NCI-H146 (cell line): ENCODE measurements at regions not wholly inside any gene's neighbourhood (a gene's known extent, or its start where the extent isn't known, plus 50 kb on each side); places are given as distances from the start of the nearest gene placed in this dataset.
"Not testable (repeated sequence)": the region's sequence is repeated elsewhere in the genome, so short reads cannot be mapped to it uniquely, and the experiment has no call there.

Experiments
- DNase-seq: peaks from one replicate; lab custom pipeline; 2025; lab: John Stamatoyannopoulos, UW

GRCh38 chr17:54494721-54495715 lies 405.6 kb upstream of the TOM1L1 start:
- DNase-seq: no peak

GRCh38 chr17:54505404-54505803 lies 395.2 kb upstream of the TOM1L1 start:
- no peak for DNase-seq

- DNase-seq: no peak
Observed at GRCh38 chr17:54518706-54519105, 381.9 kb upstream of the TOM1L1 start.

- DNase-seq: no peak
Observed at GRCh38 chr17:54521137-54521536, 379.5 kb upstream of the TOM1L1 start.

DNA sequence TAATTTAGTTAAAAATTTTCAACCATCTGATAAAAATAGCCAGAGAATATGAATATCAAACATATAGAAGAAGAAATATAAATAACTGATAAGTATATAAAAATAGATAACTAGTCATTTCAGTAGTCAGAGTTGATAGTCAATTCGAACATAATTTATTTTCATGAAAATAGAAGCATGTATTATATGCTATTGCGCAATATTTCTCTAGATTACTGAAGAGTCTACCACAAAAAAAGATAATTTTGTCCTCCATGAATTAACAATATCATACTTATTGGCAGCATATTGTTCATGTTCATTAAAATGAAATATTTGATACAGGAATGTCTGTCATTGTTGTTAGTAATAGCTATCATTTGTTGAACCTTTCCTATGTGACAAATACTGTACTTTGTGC lies 376.2 kb upstream of the TOM1L1 start:
- DNase-seq: no peak

- no peak for DNase-seq
Observed at GRCh38 chr17:54527941-54528340, 372.7 kb upstream of the TOM1L1 start.

DNA sequence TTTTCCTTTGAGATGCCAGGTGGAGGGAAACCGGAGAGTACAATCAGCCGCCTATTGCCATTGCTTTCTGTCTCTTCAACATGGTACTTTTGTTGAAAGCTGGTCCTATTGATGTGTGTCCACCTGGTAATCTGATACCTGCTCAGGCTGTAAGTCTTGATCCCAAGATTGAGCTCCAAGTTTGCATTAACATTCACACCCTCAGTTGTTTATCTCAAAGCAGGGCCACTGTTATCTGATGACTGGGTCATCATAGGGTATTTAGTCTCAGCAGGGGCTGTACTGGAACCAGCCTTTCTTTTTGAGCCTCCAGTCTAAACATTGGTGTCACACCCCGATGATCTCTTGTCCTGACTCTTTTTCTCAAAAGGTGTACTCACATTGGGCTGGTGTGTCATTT lies 370.3 kb upstream of the TOM1L1 start:
- no peak for DNase-seq

- DNase-seq: no peak
Observed at GRCh38 chr17:54536306-54536705, 364.3 kb upstream of the TOM1L1 start.

- DNase-seq: no peak
Observed at GRCh38 chr17:54537656-54538055, 363.0 kb upstream of the TOM1L1 start.

DNA sequence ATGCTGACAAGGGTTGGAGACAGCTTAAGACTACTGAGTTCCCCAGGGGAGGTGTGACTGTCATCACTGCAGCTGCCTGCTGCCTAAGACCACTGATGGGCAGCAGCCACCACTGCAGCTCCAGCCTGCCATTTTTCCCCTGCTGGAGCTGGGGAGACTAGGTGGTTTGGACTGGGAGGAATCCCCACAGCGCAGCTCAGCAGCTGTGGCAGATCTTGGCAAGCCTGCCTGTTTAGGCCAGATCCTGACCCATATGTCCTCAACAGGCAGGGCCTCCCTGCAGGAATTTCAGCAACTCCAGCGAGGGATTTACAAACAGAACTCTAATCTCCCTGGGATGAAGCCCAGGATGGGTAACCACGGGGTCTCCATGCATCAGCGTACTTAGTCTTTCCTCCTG lies 356.4 kb upstream of the TOM1L1 start:
- DNase-seq: no peak

DNA sequence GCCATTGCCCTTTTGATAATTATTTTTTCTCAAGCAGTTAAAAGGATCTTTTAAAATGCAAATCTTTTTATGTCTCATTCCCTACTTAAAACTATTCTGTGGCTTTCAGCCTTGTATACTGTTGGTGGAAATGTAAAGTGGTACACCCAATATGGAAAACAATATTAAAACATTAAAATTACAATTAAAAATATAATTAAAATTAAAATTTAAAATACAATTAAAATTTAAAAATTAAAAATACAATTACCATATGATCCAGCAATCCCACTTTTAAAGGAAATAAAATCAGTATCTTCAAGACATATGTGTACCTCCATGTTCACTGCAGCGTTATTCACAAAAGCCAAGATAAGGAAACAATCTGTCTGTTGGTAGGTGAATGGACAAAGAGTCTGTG lies 340.8 kb upstream of the TOM1L1 start:
- no peak for DNase-seq

- DNase-seq: no peak
Observed at GRCh38 chr17:54608634-54609155, 292.0 kb upstream of the TOM1L1 start.

GRCh38 chr17:54620399-54620978 lies 280.2 kb upstream of the TOM1L1 start:
- no peak for DNase-seq

DNA sequence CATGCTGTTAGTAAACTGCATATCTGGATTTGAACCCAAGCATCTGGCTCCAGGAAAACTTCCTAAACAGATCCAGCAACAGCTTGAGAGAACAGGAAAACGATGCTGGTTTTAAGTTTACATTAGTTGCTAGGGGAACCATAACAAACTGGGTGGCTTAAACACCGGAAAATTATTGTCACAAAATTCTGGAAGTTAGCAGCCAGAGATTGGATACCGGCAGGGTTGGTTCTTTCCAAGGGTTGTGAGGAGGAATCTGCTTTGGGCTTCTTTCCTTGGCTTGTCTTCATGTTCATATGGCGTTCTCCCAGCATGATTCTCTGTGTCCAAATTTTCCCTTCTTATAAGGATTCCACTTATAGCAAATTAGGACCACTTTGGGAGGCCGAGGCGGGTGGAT lies 276.9 kb upstream of the TOM1L1 start:
- DNase-seq: no peak

DNA sequence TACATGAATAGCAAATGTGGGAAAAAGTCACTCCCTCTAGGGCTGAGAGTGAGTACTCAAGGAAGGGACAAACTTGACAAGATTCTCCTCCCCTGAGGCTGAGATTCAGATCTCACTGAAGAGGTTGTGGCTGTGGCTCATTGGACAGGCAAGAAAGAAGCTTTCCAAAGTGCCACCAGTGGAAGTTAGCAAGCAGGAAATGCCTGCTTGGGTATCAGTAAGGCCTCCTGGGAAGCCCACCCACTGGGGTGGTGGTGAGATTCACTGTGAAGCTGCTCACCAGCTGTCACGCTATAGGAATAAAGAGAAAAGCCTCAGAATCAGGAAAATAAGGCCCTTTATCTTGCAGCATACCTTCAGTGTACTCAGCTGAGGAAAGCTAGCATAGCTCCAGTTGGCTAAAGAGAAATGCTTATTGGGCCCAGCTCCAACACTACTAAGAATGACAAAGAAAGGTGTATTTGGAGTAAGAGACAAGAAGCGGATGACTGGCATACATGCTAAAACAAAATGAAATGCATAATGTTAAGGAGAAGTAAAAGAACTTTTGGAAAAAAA lies 274.4 kb upstream of the TOM1L1 start:
- no peak for DNase-seq

DNA sequence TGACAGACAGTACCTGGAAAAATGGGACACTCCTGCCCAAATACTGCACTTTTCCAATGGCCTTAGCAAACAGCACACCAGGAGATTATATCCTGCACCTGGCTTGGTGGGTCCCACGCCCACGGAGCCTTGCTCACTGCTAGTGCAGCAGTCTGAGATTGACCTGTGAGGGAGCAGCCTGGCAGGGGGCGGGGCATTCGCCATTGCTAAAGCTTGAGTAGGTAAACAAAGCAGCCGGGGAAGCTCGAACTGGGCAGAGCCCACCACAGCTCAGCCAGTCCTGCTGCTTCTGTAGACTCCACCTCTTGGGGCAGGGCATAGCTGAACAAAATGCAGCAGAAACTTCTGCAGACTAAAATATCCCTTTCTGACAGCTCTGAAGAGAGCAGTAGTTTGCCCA lies 261.2 kb upstream of the TOM1L1 start:
- DNase-seq: not testable (repeated sequence)

DNA sequence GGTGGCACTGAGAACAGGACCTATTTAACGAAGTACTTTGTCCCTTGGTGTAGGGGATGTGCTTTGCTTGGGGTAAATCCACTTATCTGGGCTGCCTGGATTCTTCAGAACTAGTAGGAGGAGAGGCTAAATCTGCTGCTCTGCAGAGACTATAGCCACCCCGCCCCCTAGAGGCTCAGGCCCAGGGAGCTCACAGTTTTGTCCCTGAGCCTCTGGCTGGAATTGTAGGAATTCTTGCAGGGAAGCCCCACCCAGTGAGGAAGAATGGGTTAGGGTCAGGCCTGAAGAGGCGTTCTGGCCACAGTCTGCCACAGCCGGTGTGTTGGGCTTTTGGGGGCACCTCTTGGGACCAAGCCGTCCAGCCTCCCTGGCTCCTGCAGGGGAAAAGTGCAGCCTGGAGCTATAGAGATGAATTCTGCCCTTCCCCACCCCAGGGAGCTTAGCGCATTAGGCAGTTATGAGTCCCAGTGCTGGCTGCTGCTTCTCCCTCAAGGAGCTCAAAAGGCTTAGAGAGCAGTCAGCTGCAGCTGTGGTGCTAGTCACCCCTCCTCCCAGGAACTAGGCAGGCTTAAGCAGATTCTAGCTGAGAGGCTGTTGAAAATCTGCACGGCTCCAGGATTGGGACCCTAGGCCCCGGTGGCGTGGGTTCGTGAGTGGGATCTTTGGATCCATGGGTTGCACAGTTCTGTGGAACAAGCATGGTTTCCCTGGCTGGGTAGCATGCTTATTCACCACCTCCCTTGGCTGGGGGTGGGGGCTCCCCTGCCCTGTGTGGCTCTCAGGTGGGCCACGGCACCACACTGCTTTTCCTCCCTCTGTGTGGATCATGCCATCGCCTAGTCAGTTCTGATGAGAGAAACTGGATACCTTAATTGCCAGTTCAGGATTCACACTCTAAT lies 237.4 kb upstream of the TOM1L1 start:
- DNase-seq: no peak

DNA sequence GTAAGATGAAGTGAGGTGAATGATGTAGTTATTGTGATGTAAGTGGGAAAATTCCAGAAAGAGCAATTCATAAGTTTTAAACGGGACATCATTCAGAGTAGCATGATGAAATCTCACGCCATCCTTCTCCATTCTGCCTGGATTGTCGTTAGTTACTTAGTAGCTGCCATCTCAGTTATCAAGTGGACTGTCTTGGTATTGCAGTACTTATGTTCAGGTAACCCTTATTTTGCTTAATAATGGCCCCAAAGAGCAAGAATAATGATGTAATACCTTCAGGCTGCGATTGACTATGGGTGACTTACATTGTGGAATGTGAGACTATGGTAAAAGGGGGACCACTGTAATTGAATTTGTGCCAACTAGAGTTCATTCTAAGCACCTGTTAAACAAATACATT lies 234.1 kb upstream of the TOM1L1 start:
- DNase-seq: no peak

DNA sequence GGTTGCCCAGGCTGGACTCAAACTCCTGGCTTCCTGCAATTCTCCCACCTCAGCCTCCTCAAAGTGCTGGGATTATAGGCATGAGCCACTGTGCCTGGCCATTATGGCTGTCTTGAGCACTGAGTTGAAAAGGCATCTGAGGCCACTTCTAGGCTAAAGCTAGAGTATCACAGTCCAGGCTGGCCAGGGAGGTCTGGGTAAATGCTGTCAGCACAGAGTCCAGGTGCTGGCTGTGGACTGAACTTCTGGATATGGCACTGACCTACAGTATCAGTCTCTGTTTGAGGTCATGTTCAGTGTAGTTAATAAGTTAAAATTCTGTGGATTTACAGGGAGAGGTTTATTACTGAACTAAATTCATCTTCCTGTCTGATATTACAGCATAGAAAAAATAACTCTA lies 222.5 kb upstream of the TOM1L1 start:
- no peak for DNase-seq

- no peak for DNase-seq
Observed at GRCh38 chr17:54680410-54680809, 220.2 kb upstream of the TOM1L1 start.

- no peak for DNase-seq
Observed at GRCh38 chr17:54694287-54694887, 206.3 kb upstream of the TOM1L1 start.
